Activated B cell treated with CpG ODN at 0.5 μM for 24 hours (primary cell): ENCODE measurements at regions not wholly inside any gene's neighbourhood (a gene's known extent, or its start where the extent isn't known, plus 50 kb on each side); places are given as distances from the start of the nearest gene placed in this dataset.
A peak's percentile ranks its signal among the peaks of the same experiment; 100 is the strongest.

Experiments used
- ATAC-seq: fragments of 200-7000 bp; cut with Tn5 transposase; one replicate; pipeline ENCODE4 v1.10.0; 2021; ENCODE audit warnings: low read depth, mild to moderate bottlenecking, moderate library complexity
- CTCF ChIA-PET: fragments of 350-600 bp; sonication (Branson Sonifier 250); formaldehyde crosslinking; loops from one replicate; lab custom pipeline; 2021; ENCODE audit warnings: antibody characterized with exemption; lab: Charles Lee
- POLR2A ChIA-PET: fragments of 350-600 bp; sonication (Branson Sonifier 250); formaldehyde crosslinking; loops from one replicate; lab custom pipeline; 2021; ENCODE audit warnings: antibody characterized with exemption; lab: Charles Lee
- DNase-seq: peaks from one replicate; pipeline ENCODE4 v3.0.0; 2022
- H3K27ac Mint-ChIP-seq: one replicate; pipeline ENCODE4 v1.8.0; 2020; ENCODE audit warnings: mixed read lengths
- H3K27me3 Mint-ChIP-seq: one replicate; pipeline ENCODE4 v1.8.0; 2021; ENCODE audit warnings: mixed read lengths
- H3K36me3 Mint-ChIP-seq: one replicate; pipeline ENCODE4 v1.8.0; 2021; ENCODE audit warnings: low read depth, mixed read lengths
- H3K4me1 Mint-ChIP-seq: one replicate; pipeline ENCODE4 v1.8.0; 2021; ENCODE audit warnings: mixed read lengths
- H3K4me3 Mint-ChIP-seq: one replicate; pipeline ENCODE4 v1.8.0; 2020; ENCODE audit warnings: mild to moderate bottlenecking, mixed read lengths
- H3K9me3 Mint-ChIP-seq: one replicate; pipeline ENCODE4 v1.8.0; 2020; ENCODE audit warnings: mixed read lengths
- CTCF ChIP-seq: fragments of 200-600 bp; IDR thresholded peaks from one replicate; pipeline ENCODE4 v1.8.0; 2022; ENCODE audit warnings: antibody characterized with exemption, mild to moderate bottlenecking
- intact Hi-C: fragments of 100-400 bp; cut with micrococcal nuclease; formaldehyde crosslinking; loops from one replicate; pipeline ENCODE4 v1.15.1; 2024

- TF ChIP-seq CTCF, result no peak
- DNase-seq (no peak), ATAC-seq (no peak)
- no peaks in the 10 kb centered on the region for H3K36me3 Mint-ChIP-seq
- no peaks in the 10 kb centered on the region for H3K4me1 Mint-ChIP-seq
- peaks cover 3% of the 10 kb centered on the region for H3K27me3 Mint-ChIP-seq
- H3K4me3 Mint-ChIP-seq, result no peak overlapping the region
- ChIA-PET CTCF (no interaction called here), POLR2A (no interaction called here)
- no peaks in the 10 kb centered on the region for H3K9me3 Mint-ChIP-seq
- H3K27ac Mint-ChIP-seq, result no peak overlapping the region
- intact Hi-C loops, result no loop called here
Measured at GRCh38 chr2:58650781-58651180, 409.7 kb upstream of the FANCL start.

GRCh38 chr2:58649756-58650155 lies 408.6 kb upstream of the FANCL start:
- ATAC-seq (no peak), DNase-seq (no peak)
- Mint-ChIP-seq H3K27ac (no peak overlapping the region), H3K4me1 (peaks cover 7% of the 10 kb centered on the region), H3K36me3 (no peaks in the 10 kb centered on the region), H3K27me3 (peaks cover 3% of the 10 kb centered on the region), H3K4me3 (no peak overlapping the region), H3K9me3 (no peaks in the 10 kb centered on the region)
- no peak for TF ChIP-seq CTCF
- POLR2A ChIA-PET, result no interaction called here
- intact Hi-C loops, result no loop called here
- CTCF ChIA-PET, result no interaction called here

GRCh38 chr2:58645017-58645416 lies 403.9 kb upstream of the FANCL start:
- Mint-ChIP-seq H3K9me3 (no peaks in the 10 kb centered on the region), H3K27ac (no peak overlapping the region), H3K4me1 (peaks cover 10% of the 10 kb centered on the region), H3K36me3 (no peaks in the 10 kb centered on the region), H3K4me3 (peak overlapping the region; percentile 33), H3K27me3 (peaks cover 2% of the 10 kb centered on the region)
- ChIA-PET POLR2A (no interaction called here), CTCF (interaction anchor here (0.6 kb wide), 1 partner anchor 72 kb away, joined by 3 read pairs; no protein-coding TSS in a partner anchor)
- ATAC-seq (peak; percentile 52), DNase-seq (no peak)
- TF ChIP-seq CTCF, result no peak
- intact Hi-C loops, result no loop called here

GRCh38 chr2:58644451-58644850 lies 403.3 kb upstream of the FANCL start:
- no peak for TF ChIP-seq CTCF
- intact Hi-C loops, result no loop called here
- H3K4me3 Mint-ChIP-seq, result no peak overlapping the region
- H3K27me3 Mint-ChIP-seq, result no peaks in the 10 kb centered on the region
- peaks cover 10% of the 10 kb centered on the region for H3K4me1 Mint-ChIP-seq
- H3K27ac Mint-ChIP-seq, result no peak overlapping the region
- ATAC-seq (no peak), DNase-seq (no peak)
- ChIA-PET POLR2A (no interaction called here), CTCF (no interaction called here)
- no peaks in the 10 kb centered on the region for H3K9me3 Mint-ChIP-seq
- no peaks in the 10 kb centered on the region for H3K36me3 Mint-ChIP-seq

GRCh38 chr2:58641001-58641400 lies 399.9 kb upstream of the FANCL start:
- intact Hi-C loops, result no loop called here
- ATAC-seq, result no peak
- H3K9me3 Mint-ChIP-seq, result no peaks in the 10 kb centered on the region

More at GRCh38 chr2:58641001-58641400, 399.9 kb upstream of the FANCL start:
- Mint-ChIP-seq H3K36me3 (no peaks in the 10 kb centered on the region), H3K27ac (no peak overlapping the region), H3K4me3 (no peak overlapping the region), H3K4me1 (peaks cover 10% of the 10 kb centered on the region), H3K27me3 (no peaks in the 10 kb centered on the region)
- no peak for DNase-seq
- no peak for TF ChIP-seq CTCF
- ChIA-PET POLR2A (no interaction called here), CTCF (no interaction called here)
